ENCODE measurements at regions not wholly inside any gene's neighbourhood (a gene's known extent, or its start where the extent isn't known, plus 50 kb on each side); places are given as distances from the start of the nearest gene placed in this dataset.

- CTCF ChIA-PET, result no interaction called here
- Mint-ChIP-seq H3K27me3 (ENCODE audit: low read depth) (no peaks in the 10 kb centered on the region), H3K9me3 (ENCODE audit: insufficient read depth) (peaks cover 7% of the 10 kb centered on the region), H3K36me3 (ENCODE audit: low read depth) (no peaks in the 10 kb centered on the region), H3K4me3 (no peak overlapping the region), H3K4me1 (ENCODE audit: low read depth) (no peaks in the 10 kb centered on the region), H3K27ac (no peak overlapping the region)
- no peak for DNase-seq
- no peak for ATAC-seq
- POLR2A ChIA-PET, result no interaction called here
Measured at GRCh38 chr6:66962082-66962481, 1255.1 kb upstream of the EYS start.

- H3K27me3 Mint-ChIP-seq (ENCODE audit: low read depth), result no peaks in the 10 kb centered on the region
- no peaks in the 10 kb centered on the region for H3K4me1 Mint-ChIP-seq (ENCODE audit: low read depth)
- POLR2A ChIA-PET, result no interaction called here
- ATAC-seq (no peak), DNase-seq (no peak)
- no peak overlapping the region for H3K4me3 Mint-ChIP-seq
- H3K9me3 Mint-ChIP-seq (ENCODE audit: insufficient read depth), result peaks cover 7% of the 10 kb centered on the region
- H3K36me3 Mint-ChIP-seq (ENCODE audit: low read depth), result no peaks in the 10 kb centered on the region
- H3K27ac Mint-ChIP-seq, result no peak overlapping the region
- CTCF ChIA-PET, result no interaction called here
Measured at GRCh38 chr6:66961191-66961590, 1254.2 kb upstream of the EYS start.

- Mint-ChIP-seq H3K36me3 (ENCODE audit: low read depth) (no peaks in the 10 kb centered on the region), H3K9me3 (ENCODE audit: insufficient read depth) (peaks cover 10% of the 10 kb centered on the region), H3K4me3 (no peak overlapping the region), H3K4me1 (ENCODE audit: low read depth) (no peaks in the 10 kb centered on the region), H3K27ac (no peak overlapping the region), H3K27me3 (ENCODE audit: low read depth) (no peaks in the 10 kb centered on the region)
- ATAC-seq (no peak), DNase-seq (no peak)
- ChIA-PET POLR2A (no interaction called here), CTCF (no interaction called here)
Measured at GRCh38 chr6:66949191-66949661, 1242.2 kb upstream of the EYS start.

- H3K9me3 Mint-ChIP-seq (ENCODE audit: insufficient read depth), result peaks cover 7% of the 10 kb centered on the region
- no peaks in the 10 kb centered on the region for H3K27me3 Mint-ChIP-seq (ENCODE audit: low read depth)
- DNase-seq, result no peak
- H3K27ac Mint-ChIP-seq, result no peak overlapping the region
- H3K4me3 Mint-ChIP-seq, result no peak overlapping the region
- POLR2A ChIA-PET, result no interaction called here
- H3K36me3 Mint-ChIP-seq (ENCODE audit: low read depth), result no peaks in the 10 kb centered on the region
- CTCF ChIA-PET, result no interaction called here
- H3K4me1 Mint-ChIP-seq (ENCODE audit: low read depth), result no peaks in the 10 kb centered on the region
- no peak for ATAC-seq
Measured at GRCh38 chr6:66948106-66948505, 1241.1 kb upstream of the EYS start.

- Mint-ChIP-seq H3K4me3 (no peak overlapping the region), H3K36me3 (ENCODE audit: low read depth) (no peaks in the 10 kb centered on the region), H3K4me1 (ENCODE audit: low read depth) (no peaks in the 10 kb centered on the region), H3K27ac (no peak overlapping the region), H3K9me3 (ENCODE audit: insufficient read depth) (peaks cover 13% of the 10 kb centered on the region), H3K27me3 (ENCODE audit: low read depth) (no peaks in the 10 kb centered on the region)
- POLR2A ChIA-PET, result interaction anchor here (0.6 kb wide), 1 partner anchor 1802 kb away, joined by 3 read pairs; no protein-coding TSS in a partner anchor
- DNase-seq (no peak), ATAC-seq (no peak)
- CTCF ChIA-PET, result no interaction called here
Measured at GRCh38 chr6:66940003-66940402, 1233.0 kb upstream of the EYS start.

GRCh38 chr6:66937180-66937579 lies 1230.2 kb upstream of the EYS start:
- Mint-ChIP-seq H3K27ac (no peak overlapping the region), H3K27me3 (ENCODE audit: low read depth) (no peaks in the 10 kb centered on the region), H3K36me3 (ENCODE audit: low read depth) (no peaks in the 10 kb centered on the region), H3K9me3 (ENCODE audit: insufficient read depth) (peaks cover 10% of the 10 kb centered on the region), H3K4me3 (no peak overlapping the region), H3K4me1 (ENCODE audit: low read depth) (no peaks in the 10 kb centered on the region)
- DNase-seq (no peak), ATAC-seq (no peak)
- ChIA-PET CTCF (no interaction called here), POLR2A (no interaction called here)

GRCh38 chr6:66935612-66936011 lies 1228.6 kb upstream of the EYS start:
- Mint-ChIP-seq H3K27me3 (ENCODE audit: low read depth) (no peaks in the 10 kb centered on the region), H3K4me3 (no peak overlapping the region), H3K36me3 (ENCODE audit: low read depth) (no peaks in the 10 kb centered on the region), H3K9me3 (ENCODE audit: insufficient read depth) (peaks cover 10% of the 10 kb centered on the region), H3K27ac (no peak overlapping the region), H3K4me1 (ENCODE audit: low read depth) (no peaks in the 10 kb centered on the region)
- ChIA-PET CTCF (no interaction called here), POLR2A (no interaction called here)
- no peak for ATAC-seq
- DNase-seq, result no peak

- no peak overlapping the region for H3K27ac Mint-ChIP-seq
- H3K4me1 Mint-ChIP-seq (ENCODE audit: low read depth), result no peaks in the 10 kb centered on the region
- ChIA-PET CTCF (no interaction called here), POLR2A (no interaction called here)
- peaks cover 19% of the 10 kb centered on the region for H3K9me3 Mint-ChIP-seq (ENCODE audit: insufficient read depth)
- H3K36me3 Mint-ChIP-seq (ENCODE audit: low read depth), result no peaks in the 10 kb centered on the region
- H3K4me3 Mint-ChIP-seq, result no peak overlapping the region
- ATAC-seq (no peak), DNase-seq (no peak)
- H3K27me3 Mint-ChIP-seq (ENCODE audit: low read depth), result no peaks in the 10 kb centered on the region
Measured at GRCh38 chr6:66931787-66932186, 1224.8 kb upstream of the EYS start.

GRCh38 chr6:66930559-66931290 lies 1223.7 kb upstream of the EYS start:
- ChIA-PET POLR2A (no interaction called here), CTCF (no interaction called here)
- Mint-ChIP-seq H3K27ac (no peak overlapping the region), H3K27me3 (ENCODE audit: low read depth) (no peaks in the 10 kb centered on the region), H3K4me1 (ENCODE audit: low read depth) (no peaks in the 10 kb centered on the region), H3K36me3 (ENCODE audit: low read depth) (no peaks in the 10 kb centered on the region), H3K4me3 (no peak overlapping the region), H3K9me3 (ENCODE audit: insufficient read depth) (peaks cover 25% of the 10 kb centered on the region)
- DNase-seq (no peak), ATAC-seq (no peak)

GRCh38 chr6:66926060-66926459 lies 1219.0 kb upstream of the EYS start:
- POLR2A ChIA-PET, result no interaction called here
- Mint-ChIP-seq H3K27ac (no peak overlapping the region), H3K4me1 (ENCODE audit: low read depth) (no peaks in the 10 kb centered on the region), H3K27me3 (ENCODE audit: low read depth) (no peaks in the 10 kb centered on the region), H3K36me3 (ENCODE audit: low read depth) (no peaks in the 10 kb centered on the region), H3K9me3 (ENCODE audit: insufficient read depth) (peaks cover 32% of the 10 kb centered on the region), H3K4me3 (no peak overlapping the region)
- DNase-seq (no peak), ATAC-seq (no peak)
- CTCF ChIA-PET, result no interaction called here

GRCh38 chr6:66913657-66914056 lies 1206.6 kb upstream of the EYS start:
- Mint-ChIP-seq H3K27me3 (ENCODE audit: low read depth) (no peaks in the 10 kb centered on the region), H3K4me1 (ENCODE audit: low read depth) (no peaks in the 10 kb centered on the region), H3K27ac (no peak overlapping the region), H3K36me3 (ENCODE audit: low read depth) (no peaks in the 10 kb centered on the region), H3K9me3 (ENCODE audit: insufficient read depth) (peaks cover 2% of the 10 kb centered on the region), H3K4me3 (no peak overlapping the region)
- ChIA-PET POLR2A (no interaction called here), CTCF (no interaction called here)
- DNase-seq (no peak), ATAC-seq (no peak)

- Mint-ChIP-seq H3K9me3 (ENCODE audit: insufficient read depth) (peaks cover 13% of the 10 kb centered on the region), H3K27ac (no peak overlapping the region), H3K4me3 (no peak overlapping the region), H3K36me3 (ENCODE audit: low read depth) (no peaks in the 10 kb centered on the region), H3K4me1 (ENCODE audit: low read depth) (no peaks in the 10 kb centered on the region), H3K27me3 (ENCODE audit: low read depth) (no peaks in the 10 kb centered on the region)
- DNase-seq (no peak), ATAC-seq (no peak)
- ChIA-PET CTCF (no interaction called here), POLR2A (interaction anchor here (0.6 kb wide), 1 partner anchor 128 kb away, joined by 4 read pairs; no protein-coding TSS in a partner anchor)
Measured at GRCh38 chr6:66902457-66902856, 1195.4 kb upstream of the EYS start.
